ENCODE measurements at regions not wholly inside any gene's neighbourhood (a gene's known extent, or its start where the extent isn't known, plus 50 kb on each side); places are given as distances from the start of the nearest gene placed in this dataset.

DNA sequence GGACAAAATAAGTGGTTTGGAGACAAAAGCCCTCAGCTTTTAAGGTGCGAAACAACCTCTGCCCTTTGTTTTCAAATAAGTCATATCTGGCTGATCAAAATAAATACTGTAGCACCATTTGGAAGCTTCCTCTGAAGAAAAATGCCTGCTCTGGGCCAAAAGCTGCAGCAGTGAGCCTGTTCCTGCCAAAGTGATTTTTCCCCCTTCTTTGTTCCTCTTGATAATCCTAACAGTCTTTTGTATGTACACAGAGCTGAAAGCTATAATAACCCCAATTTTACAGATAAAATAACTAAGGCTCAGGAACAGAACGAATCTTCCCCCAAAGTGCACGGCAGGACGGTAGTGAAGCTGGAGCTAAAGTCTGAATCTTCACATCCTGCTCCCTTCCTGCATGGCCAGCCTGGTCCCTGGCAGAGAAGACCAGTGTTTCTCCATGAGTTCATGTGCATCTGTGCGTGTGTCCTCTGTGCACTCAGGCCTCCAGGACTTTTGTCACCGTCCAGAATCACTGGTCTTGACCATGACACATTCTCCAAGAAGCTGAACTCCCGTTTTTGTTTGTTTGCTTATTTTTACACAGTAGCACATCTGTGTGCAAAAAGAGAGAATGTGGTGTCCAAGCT, 2114.1 kb upstream of the PIK3C3 start:
- TF ChIP-seq, protein P1, sequence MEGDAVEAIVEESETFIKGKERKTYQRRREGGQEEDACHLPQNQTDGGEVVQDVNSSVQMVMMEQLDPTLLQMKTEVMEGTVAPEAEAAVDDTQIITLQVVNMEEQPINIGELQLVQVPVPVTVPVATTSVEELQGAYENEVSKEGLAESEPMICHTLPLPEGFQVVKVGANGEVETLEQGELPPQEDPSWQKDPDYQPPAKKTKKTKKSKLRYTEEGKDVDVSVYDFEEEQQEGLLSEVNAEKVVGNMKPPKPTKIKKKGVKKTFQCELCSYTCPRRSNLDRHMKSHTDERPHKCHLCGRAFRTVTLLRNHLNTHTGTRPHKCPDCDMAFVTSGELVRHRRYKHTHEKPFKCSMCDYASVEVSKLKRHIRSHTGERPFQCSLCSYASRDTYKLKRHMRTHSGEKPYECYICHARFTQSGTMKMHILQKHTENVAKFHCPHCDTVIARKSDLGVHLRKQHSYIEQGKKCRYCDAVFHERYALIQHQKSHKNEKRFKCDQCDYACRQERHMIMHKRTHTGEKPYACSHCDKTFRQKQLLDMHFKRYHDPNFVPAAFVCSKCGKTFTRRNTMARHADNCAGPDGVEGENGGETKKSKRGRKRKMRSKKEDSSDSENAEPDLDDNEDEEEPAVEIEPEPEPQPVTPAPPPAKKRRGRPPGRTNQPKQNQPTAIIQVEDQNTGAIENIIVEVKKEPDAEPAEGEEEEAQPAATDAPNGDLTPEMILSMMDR (IDR thresholded peaks at IDR 0.05; ENCODE audit: extremely low read depth in 1 of 2, insufficient read depth in 1 of 2, low read depth in 1 of 2, low read length in 2 of 2) = no peak
- TF ChIP-seq POLR2AphosphoS5 (IDR thresholded peaks at IDR 0.05; ENCODE audit: insufficient read depth, low read depth, low read length) (no peak), JUN (IDR thresholded peaks at IDR 0.05; ENCODE audit: borderline replicate concordance, insufficient read depth, insufficient read length, low read depth) (no peak), POLR2A (IDR thresholded peaks at IDR 0.05; ENCODE audit: low read depth, low read length) (no peak), MYC (IDR thresholded peaks at IDR 0.05; ENCODE audit: low read depth, low read length) (no peak), GATA2 (IDR thresholded peaks at IDR 0.05; ENCODE audit: insufficient read depth, insufficient read length, low read depth, low read length) (no peak), FOS (IDR thresholded peaks at IDR 0.05; ENCODE audit: borderline replicate concordance, insufficient read depth, low read length) (no peak), EZH2 (IDR thresholded peaks at IDR 0.05; ENCODE audit: borderline replicate concordance, low read depth, low read length, severe bottlenecking) (no peak)
- TF ChIP-seq, protein P2, sequence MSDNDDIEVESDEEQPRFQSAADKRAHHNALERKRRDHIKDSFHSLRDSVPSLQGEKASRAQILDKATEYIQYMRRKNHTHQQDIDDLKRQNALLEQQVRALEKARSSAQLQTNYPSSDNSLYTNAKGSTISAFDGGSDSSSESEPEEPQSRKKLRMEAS (IDR thresholded peaks at IDR 0.05; ENCODE audit: insufficient read depth, insufficient read length) = no peak
- H3K4me3 ChIP-seq (replicated peaks in 1 of 3; ENCODE audit: insufficient read depth in 1 of 3, low read depth in 1 of 3, low read length in 3 of 3) = peak overlapping the region in 2 of 3 experiments; percentile 24 to 44
- H3K79me2 ChIP-seq (ENCODE audit: control insufficient read depth, insufficient read depth, low read length) = no peaks in the 10 kb centered on the region
- dilution Hi-C loops (cut with MboI; ENCODE audit: extremely low pct_ligation_motif_present, low sequenced_read_pairs) = no loop called here
- POLR2A ChIA-PET = interaction anchor here (0.6 kb wide), 1 partner anchor 203 kb away, joined by 4 read pairs; no protein-coding TSS in a partner anchor
- H3K4me2 ChIP-seq (ENCODE audit: insufficient read depth, low read length) = peak overlapping the region; percentile 57
- intact Hi-C loops (cut with micrococcal nuclease) = loop anchor here (1.0 to 10.0 kb wide), 7 partner anchors 40 to 786 kb away; no protein-coding TSS in a partner anchor
- CTCF ChIA-PET = interaction anchor here (0.7 to 3.0 kb wide), 14 partner anchors 9 to 679 kb away, joined by 3 to 24 read pairs (median 4); no protein-coding TSS in a partner anchor
- H4K20me1 ChIP-seq (replicated peaks; ENCODE audit: control insufficient read depth, extremely low read depth, insufficient read depth, low read length) = no peaks in the 10 kb centered on the region
- BruUV-seq (replicated peaks) = TSS peak; percentile 84
- peak overlapping the region; percentile 50 for H3K9ac ChIP-seq (replicated peaks; ENCODE audit: extremely low read depth, insufficient read depth, low read length)
- H2AFZ ChIP-seq (ENCODE audit: low read depth, low read length) = peak overlapping the region; percentile 88
- DNase-seq (ENCODE audit: low read depth, low spot score) (no peak), FAIRE-seq (peak; percentile 85)
- peak overlapping the region; percentile 75 for H3K27ac ChIP-seq (ENCODE audit: insufficient read depth, low read depth, low read length)
- H3K9me3 ChIP-seq (replicated peaks; ENCODE audit: control insufficient read depth, insufficient read depth, low read length) = no peaks in the 10 kb centered on the region
- H3K4me1 ChIP-seq (ENCODE audit: control insufficient read depth, extremely low read depth, insufficient read depth, low read length) = peaks cover 27% of the 10 kb centered on the region
- H3K36me3 ChIP-seq (ENCODE audit: control insufficient read depth in 2 of 2, extremely low read depth in 1 of 2, insufficient read depth in 2 of 2, low read length in 2 of 2) = no peaks in the 10 kb centered on the region
- H3K9me1 ChIP-seq (replicated peaks; ENCODE audit: control insufficient read depth, extremely low read depth, insufficient read depth, low read length) = no peaks in the 10 kb centered on the region
- H3K27me3 ChIP-seq (ENCODE audit: control insufficient read depth in 2 of 2, insufficient read depth in 2 of 2, low read length in 2 of 2) = no peaks in the 10 kb centered on the region

Data from endothelial cell of umbilical vein (primary cell).